HG03571 (cell line): ENCODE measurements at regions not wholly inside any gene's neighbourhood (a gene's known extent, or its start where the extent isn't known, plus 50 kb on each side); places are given as distances from the start of the nearest gene placed in this dataset.
"Not testable (repeated sequence)": the region's sequence is repeated elsewhere in the genome, so short reads cannot be mapped to it uniquely, and the experiment has no call there.

Source experiments
- ATAC-seq: cut with Tn5 transposase; IDR thresholded peaks from one replicate; pipeline ENCODE4 v1.9.1; 2021; ENCODE audit not compliant: unreplicated experiment

DNA sequence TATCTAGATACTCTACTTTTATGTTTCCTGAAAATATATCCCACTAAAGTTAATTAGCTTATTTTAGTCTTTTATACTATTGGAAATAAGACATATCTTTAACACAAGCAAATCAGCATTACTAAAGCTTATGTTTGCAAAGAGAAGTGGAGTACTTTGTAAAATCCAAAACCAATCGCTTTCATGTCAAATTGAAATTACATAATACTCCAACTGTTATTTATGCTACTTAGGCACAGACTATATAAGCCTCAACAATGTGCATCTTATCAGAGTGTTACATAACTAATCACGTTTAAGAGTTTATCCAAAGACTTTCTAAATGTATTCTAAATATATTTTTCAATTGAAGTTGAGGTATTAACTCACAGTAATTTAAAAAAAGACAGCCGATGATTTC lies 200.0 kb downstream of the PCDH20 start:
- ATAC-seq = no peak

DNA sequence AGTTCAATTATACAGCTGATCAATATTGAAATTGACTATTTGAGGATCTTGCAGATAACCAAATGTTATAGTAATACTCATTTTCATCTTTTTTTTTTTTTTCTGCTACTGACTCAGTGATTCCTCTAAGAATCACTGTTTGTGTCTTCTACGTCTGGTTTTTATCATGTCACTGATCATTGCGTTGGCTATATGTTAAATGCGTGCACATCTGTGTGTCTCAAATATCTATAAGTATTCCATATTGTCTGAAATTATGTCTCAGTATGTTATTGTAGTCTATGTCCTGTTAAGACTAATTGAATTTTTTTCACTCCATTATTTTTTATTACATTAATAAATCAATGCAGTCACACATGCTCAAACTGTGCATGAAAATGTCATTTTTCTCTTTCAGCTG lies 200.5 kb downstream of the PCDH20 start:
- no peak for ATAC-seq

DNA sequence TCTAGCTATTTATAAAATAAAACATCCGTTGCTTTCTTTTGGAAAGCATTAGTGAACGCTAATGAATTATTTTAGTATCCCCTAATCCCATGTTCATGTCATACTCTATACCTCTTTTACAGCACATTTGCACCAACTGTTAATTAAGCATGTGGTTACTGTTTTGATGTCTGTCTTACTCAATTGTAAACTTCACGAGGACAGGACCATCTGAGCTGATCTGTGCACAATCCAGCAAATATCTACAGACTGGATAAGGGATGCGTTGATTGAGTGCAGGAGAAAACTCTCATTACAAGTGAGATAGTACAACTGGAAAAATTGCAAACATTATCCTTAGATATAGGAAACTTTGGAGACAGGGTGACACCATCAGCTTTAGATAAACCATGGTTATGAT lies 201.1 kb downstream of the PCDH20 start:
- no peak for ATAC-seq

DNA sequence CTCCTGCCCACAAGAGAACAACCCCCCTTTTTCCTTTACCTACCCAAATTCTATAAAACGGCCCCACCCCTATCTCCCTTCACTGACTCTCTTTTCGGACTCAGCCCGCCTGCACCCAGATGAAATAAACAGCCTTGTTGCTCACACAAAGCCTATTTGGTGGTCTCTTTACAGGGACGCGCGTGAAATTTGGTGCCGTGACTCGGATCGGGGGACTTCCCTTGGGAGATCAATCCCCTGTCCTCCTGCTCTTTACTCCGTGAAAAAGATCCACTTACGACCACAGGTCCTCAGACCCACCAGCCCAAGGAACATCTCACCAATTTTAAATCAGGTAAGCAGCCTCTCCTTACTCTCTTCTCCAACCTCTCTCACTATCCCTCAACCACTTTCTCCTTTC lies 209.8 kb downstream of the PCDH20 start:
- ATAC-seq = not testable (repeated sequence)

DNA sequence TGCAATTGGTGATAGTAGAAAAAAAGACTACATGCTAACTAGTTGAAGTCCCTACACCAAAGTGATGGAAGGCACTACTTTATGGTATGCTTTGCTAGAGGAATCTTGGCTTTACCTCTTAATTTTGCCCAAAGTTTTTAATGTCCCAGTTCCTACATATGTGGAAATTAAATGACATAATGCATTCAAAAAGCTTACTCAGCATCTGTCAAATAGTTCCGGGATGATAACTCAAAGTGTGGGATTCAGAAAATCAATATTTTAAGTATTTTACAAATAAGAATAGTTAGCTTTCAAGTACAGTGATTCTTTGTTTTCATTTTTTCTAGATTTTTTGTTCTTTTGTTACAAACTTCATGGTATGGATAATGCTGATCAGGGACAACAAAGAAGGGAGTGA lies 211.6 kb downstream of the PCDH20 start:
- ATAC-seq = no peak

DNA sequence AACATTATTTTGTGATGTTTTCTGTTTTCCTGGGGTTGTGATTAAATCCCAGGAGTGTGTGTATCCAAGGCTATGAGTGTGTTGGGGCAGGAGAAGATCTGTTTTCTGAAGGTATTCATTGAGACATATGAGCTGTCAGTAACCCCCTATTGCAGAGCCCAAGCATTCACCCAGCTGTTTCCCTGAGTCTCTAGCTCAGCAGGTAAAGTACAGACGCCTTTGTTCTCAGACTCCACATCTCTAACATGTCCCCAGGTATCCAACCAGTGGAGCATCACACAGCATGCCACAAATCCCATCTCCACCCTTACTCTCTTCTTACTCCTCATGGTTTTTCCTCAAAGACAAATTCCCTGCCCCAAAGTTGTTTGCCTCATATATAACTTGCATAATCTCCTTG lies 213.6 kb downstream of the PCDH20 start:
- no peak for ATAC-seq

DNA sequence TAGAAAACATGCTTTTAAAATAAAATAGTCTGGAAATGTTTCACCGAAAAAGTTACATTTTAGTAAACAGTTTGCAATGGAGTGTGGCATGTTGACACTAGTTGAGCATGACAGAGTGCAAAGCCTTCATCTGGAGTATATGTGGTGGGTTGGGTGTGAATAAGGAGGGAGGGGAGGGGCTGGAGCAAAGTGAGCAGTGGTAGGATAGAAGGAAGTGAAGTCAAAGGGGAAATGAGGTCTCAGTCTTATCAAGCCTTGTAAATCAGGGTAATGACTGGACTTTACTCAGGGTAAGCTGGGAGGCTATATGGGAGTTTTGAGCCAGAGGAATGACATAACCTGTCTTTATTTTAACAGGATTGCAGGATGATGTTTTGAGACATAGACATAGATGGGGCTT lies 222.8 kb downstream of the PCDH20 start:
- ATAC-seq = no peak

DNA sequence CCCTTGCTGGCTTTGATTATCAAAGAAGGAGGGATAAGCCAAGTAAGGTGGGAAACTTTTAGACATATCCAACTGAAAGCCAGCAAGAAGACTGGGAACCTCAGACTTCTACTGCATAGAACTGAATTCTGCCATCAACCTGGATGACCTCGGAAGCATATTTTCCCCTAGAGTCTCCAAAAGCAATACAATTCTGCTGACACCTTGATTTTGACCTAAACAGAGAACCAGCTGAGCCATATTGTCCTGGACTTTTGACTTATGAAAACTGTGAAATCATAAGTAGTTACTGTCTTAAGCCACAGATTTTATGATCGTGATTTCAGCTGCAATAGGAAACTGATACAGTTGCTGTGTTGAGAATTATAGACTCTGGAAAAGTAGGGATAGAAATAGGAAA lies 227.6 kb downstream of the PCDH20 start:
- no peak for ATAC-seq

DNA sequence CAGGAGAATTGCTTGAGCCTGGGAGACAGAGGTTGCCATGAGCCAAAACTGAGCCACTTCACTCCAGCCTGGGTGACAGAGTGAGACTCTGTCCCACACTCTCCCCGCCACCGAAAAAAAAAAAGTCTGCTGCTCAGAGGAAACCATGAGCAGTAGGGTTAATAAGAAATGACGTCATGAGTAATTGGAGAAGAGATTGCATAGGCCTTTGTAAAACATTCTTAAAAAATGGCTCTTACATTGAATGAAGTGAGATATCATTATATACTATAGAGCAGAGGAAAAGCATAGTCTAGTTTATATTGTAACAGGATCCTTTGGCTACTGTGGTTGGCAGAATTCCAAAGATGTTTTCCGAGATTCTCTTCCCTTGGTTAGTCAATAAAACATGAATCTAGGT lies 228.2 kb downstream of the PCDH20 start:
- no peak for ATAC-seq

DNA sequence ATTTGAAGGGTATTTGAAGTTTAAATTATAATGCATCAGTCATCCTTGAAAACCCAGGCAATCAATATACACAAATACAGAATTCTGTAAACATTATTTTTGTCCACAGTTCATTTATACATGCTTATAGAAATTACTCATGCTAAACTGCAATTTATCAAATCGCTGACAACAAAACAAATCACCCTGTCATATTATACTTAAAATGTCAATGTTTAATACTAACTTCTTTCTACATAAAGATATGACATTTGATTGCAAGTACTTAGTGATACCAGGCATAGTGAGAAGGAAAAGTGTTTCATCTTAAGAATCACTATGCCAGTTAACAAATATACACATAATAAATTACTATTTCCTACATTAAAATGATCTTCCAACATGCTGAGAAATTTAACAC lies 232.0 kb downstream of the PCDH20 start:
- ATAC-seq = no peak

DNA sequence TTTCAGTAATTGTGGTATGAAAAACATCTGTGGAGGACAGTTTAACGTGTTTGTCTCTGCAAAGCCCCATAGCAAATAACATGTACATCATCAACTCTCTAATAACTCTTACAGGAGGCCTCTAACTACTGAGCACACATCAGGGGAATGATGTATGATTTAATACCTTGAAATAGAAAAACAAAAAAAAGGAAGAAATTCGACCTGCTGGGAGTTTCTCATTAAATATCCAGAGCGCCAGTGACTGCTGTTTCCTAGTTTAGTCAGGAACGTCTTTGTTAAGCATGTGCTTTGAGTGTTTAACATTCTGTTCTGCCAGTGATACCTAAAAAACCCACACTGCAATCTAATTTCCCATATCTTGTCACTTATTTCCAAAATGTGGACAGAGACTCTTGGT lies 235.4 kb downstream of the PCDH20 start:
- ATAC-seq = no peak

DNA sequence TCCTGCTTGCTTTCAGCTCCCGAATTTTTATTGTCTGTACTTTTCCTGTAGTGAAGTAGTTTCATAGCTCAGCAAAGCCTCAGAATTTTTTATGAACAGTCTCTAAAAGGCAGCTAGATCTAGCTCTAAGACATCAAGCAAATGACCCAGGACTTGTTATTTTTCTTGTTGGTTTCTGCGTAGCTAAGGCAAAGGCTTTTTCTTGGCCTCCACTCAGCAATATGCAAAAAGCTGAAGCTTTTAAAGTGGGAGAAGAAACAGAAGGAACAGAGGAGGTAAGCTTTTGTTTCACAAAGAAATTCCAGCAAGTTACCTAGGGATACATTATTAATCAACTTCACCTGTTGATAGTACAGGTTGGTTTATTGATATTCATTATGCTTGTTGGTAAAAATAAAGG lies 235.9 kb downstream of the PCDH20 start:
- no peak for ATAC-seq

DNA sequence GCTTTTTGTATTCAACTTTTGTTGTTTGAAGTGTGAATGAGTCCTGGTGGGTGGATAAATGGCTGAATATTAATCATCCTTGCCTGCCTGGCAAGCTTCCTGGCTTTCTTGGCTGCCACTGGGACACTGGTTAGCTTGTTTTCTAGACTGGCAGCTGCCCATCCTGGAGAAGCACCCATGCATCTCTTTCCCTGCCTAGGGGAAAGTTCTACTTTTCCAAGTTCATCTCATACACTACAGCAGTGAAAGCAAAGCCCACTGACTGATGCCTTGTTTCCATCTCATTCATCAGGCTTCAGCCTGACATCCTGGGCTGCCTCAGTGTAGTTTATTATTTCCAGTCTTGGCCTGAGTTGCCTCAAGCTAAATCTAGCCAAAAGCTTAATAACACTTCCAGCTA lies 244.8 kb downstream of the PCDH20 start:
- ATAC-seq = no peak

DNA sequence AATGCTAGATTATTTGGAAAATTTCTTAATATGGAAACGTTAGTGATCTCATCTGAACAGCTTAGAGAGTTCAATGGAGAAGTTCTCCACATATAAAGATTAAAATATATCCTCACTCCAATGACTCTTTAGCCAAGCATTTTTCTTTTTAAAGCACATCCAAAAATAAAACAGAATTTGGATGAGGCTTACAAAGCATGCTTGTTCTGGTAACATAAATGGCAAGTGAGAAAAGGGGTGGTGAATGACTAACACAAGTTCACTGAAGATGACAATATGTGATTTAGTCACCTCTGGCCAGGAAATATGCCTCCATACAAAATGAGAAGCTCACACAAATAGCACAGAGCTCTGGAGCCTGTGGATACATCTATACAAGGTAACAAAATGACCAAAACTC lies 253.0 kb downstream of the PCDH20 start:
- no peak for ATAC-seq

DNA sequence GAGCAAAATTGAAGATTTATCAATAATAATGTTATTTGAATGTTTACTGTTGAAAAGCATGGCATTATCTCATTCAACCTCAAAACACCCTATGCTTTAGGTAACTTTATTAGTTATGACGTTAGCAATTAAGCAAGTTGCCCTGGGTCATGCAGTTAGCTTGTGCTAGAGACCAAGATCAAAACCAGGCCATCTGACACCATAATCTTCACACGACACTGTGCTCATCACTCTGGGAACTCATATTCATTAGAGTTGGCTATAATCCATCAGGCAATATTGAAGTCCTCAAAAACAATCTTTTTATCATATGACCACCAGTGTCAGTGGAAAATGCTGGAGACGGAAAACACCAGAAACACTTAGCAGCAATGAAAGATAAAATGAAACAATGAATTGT lies 253.5 kb downstream of the PCDH20 start:
- ATAC-seq = no peak

DNA sequence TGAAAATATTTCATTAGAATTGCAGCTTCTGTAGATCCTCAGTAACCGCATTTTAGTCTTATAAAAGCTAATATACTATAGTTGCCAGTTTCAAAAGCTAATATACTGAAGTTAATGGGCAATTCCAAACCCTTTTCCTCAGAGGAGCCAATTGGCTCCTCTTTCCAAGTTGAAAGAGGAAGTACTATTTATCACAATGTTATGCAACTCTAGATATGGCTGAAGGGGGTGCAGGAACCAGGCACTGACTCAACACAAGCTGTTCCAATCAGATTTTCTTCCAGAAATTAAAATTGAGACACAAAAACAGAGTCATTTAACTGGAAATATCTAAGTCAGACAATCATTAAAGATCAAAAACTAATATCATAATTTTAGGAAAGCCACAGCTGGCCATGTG lies 258.9 kb downstream of the PCDH20 start:
- ATAC-seq = no peak

DNA sequence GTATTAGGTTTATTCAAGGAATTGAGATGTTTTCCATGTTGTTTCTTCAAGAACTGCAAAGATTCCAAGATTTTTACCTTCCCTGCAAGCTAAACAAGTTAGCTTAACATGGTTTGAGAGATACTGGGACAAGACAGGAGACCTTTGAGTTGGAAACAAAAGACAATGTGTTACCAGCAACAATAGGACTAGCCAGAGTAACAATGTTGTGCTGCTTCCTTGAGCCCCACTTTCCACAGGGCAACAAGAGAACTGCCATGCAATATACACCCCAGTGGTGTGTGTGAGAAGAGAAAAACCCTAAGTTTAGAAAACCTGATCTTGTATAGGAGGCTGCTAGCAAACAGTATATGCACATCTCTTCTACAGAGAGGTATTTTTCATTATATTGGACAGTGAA lies 264.6 kb downstream of the PCDH20 start:
- no peak for ATAC-seq

DNA sequence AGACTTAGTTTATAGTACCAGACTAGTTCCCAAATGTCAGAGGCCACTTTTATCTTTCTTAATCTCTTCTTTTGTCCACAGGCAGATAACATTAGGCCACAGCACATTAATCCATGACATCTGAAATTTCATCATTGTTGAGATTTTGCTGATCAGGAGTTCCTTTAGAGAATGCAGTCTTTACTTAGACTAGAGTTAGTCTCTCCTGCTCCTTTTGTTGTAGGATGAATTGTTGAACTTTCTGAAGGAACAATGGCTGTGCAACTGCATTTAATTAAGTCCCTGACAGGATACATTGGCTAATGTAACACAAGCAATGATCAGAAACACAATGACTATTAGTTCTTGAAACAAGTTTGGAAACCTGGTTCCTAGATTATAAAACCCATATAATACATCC lies 266.3 kb downstream of the PCDH20 start:
- no peak for ATAC-seq

DNA sequence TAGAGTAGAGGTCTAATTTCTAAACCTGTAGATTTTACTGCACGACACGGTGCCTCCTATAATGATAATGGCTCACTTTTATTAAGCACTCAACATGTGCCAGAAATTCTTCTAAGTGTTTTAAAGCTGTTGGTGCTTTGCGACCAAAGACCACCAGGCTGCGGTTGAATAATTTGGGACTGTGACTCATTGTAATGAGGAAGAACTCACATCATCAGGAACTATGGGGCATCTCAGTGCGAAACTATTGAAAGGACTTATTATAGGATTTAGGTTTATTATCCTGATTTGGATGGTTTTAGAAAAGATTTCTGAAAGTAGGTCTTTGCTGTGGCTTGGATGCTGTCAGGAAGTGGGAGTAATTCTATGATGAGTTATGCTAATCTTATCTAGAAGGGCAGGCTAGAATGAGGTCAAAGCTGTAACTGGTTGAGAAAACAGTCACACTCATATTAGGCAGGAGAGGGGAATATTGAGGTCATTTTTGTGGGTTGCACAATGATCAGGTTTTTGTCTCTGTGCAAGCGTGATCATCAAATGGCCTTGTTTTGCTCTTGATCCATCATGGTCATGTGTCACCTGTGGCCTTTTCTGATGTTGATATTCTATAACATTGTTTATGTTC lies 266.8 kb downstream of the PCDH20 start:
- ATAC-seq = no peak

DNA sequence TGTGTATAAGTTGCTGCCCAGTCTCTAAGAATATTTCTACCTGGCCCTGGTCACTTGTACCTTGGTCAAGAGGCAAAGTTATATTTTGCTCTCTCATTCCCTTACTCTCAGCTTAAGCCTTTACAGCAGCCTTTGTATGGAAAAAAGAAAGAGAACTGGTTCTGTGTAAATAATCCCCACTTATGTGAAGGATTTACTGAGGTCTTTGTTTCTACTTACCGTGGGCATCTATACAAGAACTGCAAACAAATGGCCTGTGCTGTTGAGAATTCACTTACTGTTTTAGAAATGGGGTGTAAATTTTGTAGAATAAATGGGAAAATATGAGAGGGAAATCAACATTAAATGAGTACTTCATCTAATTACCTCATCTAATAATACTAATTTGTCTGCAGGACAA lies 267.4 kb downstream of the PCDH20 start:
- no peak for ATAC-seq

DNA sequence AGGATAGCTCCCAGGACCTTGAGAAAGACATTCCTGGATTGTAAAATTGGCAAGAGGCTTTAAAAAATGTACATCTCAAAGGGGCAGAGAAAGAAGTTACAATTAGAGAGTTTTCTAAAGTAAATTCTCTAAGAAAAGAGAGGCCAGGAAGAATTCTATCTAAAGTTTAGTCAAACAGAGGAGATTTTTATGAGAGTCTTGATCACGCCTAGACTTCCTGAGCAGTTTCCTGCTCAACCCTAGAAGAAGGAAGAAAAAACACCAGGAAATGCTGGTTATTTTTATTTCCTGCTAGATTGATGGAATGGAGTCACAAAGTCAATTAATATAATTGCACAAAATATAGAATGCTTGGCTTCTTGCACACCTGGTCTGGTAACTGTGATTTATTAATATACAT lies 269.1 kb downstream of the PCDH20 start:
- ATAC-seq = no peak

DNA sequence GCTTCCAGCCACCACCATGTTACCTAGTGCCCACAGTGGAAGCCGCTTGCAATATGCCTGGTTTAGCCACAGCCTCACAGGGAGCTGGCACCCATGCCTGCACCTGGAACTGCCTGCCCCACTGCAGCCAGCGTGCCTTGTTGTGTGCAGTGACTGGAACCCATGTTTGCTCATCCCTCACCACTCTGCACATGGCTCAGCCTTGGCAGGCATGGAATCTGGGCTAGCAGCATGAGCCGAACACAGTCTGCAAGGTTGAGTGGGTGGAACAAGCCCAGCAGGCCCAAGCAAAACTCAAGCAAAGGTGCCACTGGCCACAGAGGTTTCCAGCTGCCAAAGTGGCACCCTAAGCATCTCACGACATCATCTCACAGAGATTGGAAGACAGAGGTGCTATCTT lies 269.5 kb downstream of the PCDH20 start:
- ATAC-seq = no peak

DNA sequence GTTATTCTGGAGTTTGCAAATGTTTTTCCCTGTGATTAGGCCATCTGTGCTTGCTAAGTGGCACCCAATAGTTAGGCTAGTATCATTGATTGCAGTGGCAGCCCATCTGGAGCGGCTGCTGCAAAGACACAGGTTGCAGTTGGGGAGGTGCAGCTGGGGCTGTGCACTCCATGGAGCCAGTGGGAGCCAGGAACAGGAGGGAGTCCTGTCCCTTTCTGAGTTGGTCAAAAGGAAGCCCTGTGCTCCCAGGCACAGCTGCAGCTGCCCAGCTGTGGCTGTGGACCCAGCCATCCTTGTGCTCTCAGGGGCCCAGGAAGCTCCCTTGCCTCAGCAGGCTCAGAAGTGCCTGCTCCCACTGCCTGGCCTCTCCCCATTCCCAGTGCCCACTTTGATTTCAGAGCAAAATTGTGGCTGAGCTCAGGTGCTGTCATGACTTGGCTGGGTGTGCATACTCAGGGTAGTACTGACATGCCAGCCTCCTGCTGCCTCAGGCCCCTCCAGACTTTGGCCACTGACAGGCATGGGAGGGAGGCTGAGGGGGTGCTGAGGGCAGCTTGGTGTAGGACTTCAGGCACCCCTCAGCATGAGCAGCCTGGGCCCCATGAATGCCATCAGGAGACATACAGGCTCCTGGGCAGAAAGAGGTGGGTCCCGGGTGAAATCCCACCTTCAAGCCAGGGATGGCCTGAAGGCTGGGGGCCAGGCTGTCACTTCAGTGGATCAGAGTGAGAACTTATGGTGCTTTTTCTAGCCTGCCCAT lies 270.6 kb downstream of the PCDH20 start:
- ATAC-seq = no peak
